ENCODE measurements at regions not wholly inside any gene's neighbourhood (a gene's known extent, or its start where the extent isn't known, plus 50 kb on each side); places are given as distances from the start of the nearest gene placed in this dataset.
A peak's percentile ranks its signal among the peaks of the same experiment; 100 is the strongest.

GRCh38 chr10:69709366-69709941 lies 79.4 kb downstream of the FAM241B start:
- DNase-seq, result no peak
- H3K27ac Mint-ChIP-seq, result no peak overlapping the region
- H3K27me3 Mint-ChIP-seq, result peaks cover 20 to 50% of the 10 kb centered on the region in 2 donors
- no peak for ATAC-seq (replicated peaks)
- H3K4me3 Mint-ChIP-seq, result no peak overlapping the region
- H3K36me3 Mint-ChIP-seq, result no peaks in the 10 kb centered on the region
- no peaks in the 10 kb centered on the region for H3K4me1 Mint-ChIP-seq
- H3K9me3 Mint-ChIP-seq, result peaks cover 2 to 6% of the 10 kb centered on the region in 2 donors

- peaks cover 20 to 55% of the 10 kb centered on the region in 2 donors for H3K27me3 Mint-ChIP-seq
- no peak for DNase-seq
- H3K36me3 Mint-ChIP-seq, result no peaks in the 10 kb centered on the region
- H3K4me1 Mint-ChIP-seq, result no peaks in the 10 kb centered on the region
- no peak overlapping the region for H3K27ac Mint-ChIP-seq
- ATAC-seq (replicated peaks), result no peak
- peaks cover 0 to 5% of the 10 kb centered on the region in 2 donors for H3K9me3 Mint-ChIP-seq
- no peak overlapping the region for H3K4me3 Mint-ChIP-seq
Measured at GRCh38 chr10:69710008-69710888, 80.2 kb downstream of the FAM241B start.

- no peaks in the 10 kb centered on the region for H3K36me3 Mint-ChIP-seq
- ATAC-seq (replicated peaks) (no peak), DNase-seq (no peak)
- no peaks in the 10 kb centered on the region for H3K4me1 Mint-ChIP-seq
- H3K4me3 Mint-ChIP-seq, result no peak overlapping the region
- peaks cover 0 to 2% of the 10 kb centered on the region in 2 donors for H3K9me3 Mint-ChIP-seq
- H3K27me3 Mint-ChIP-seq, result peaks cover 20 to 50% of the 10 kb centered on the region in 2 donors
- H3K27ac Mint-ChIP-seq, result no peak overlapping the region
Measured at GRCh38 chr10:69712342-69712741, 82.3 kb downstream of the FAM241B start.

- Mint-ChIP-seq H3K4me1 (no peaks in the 10 kb centered on the region), H3K27ac (no peak overlapping the region), H3K27me3 (peaks cover 10 to 39% of the 10 kb centered on the region in 2 donors), H3K36me3 (no peaks in the 10 kb centered on the region), H3K9me3 (peaks cover 0 to 2% of the 10 kb centered on the region in 2 donors), H3K4me3 (no peak overlapping the region)
- DNase-seq, result no peak
- ATAC-seq (replicated peaks), result no peak
Measured at GRCh38 chr10:69714572-69714971, 84.5 kb downstream of the FAM241B start.

GRCh38 chr10:69715156-69715898 lies 85.3 kb downstream of the FAM241B start:
- Mint-ChIP-seq H3K36me3 (no peaks in the 10 kb centered on the region), H3K4me1 (no peaks in the 10 kb centered on the region), H3K27me3 (peaks cover 10 to 35% of the 10 kb centered on the region in 2 donors), H3K27ac (no peak overlapping the region), H3K4me3 (no peak overlapping the region), H3K9me3 (peaks cover 0 to 2% of the 10 kb centered on the region in 2 donors)
- ATAC-seq (replicated peaks) (no peak), DNase-seq (no peak)

GRCh38 chr10:69715899-69716606 lies 85.7 kb upstream of the COL13A1 start:
- DNase-seq, result no peak
- H3K27ac Mint-ChIP-seq, result no peak overlapping the region
- peaks cover 5 to 29% of the 10 kb centered on the region in 2 donors for H3K27me3 Mint-ChIP-seq
- H3K4me1 Mint-ChIP-seq, result no peaks in the 10 kb centered on the region
- no peaks in the 10 kb centered on the region for H3K36me3 Mint-ChIP-seq
- H3K9me3 Mint-ChIP-seq, result peaks cover 0 to 2% of the 10 kb centered on the region in 2 donors
- ATAC-seq (replicated peaks), result no peak
- H3K4me3 Mint-ChIP-seq, result no peak overlapping the region

GRCh38 chr10:69716711-69717560 lies 84.8 kb upstream of the COL13A1 start:
- Mint-ChIP-seq H3K4me1 (no peaks in the 10 kb centered on the region), H3K9me3 (peaks cover 5% of the 10 kb centered on the region in 2 donors), H3K4me3 (no peak overlapping the region), H3K27me3 (peaks cover 10 to 23% of the 10 kb centered on the region in 2 donors), H3K27ac (no peak overlapping the region), H3K36me3 (peaks cover 0 to 3% of the 10 kb centered on the region in 2 donors)
- ATAC-seq (replicated peaks) (peak; percentile 31 to 33), DNase-seq (peak; percentile 6)

GRCh38 chr10:69718951-69719350 lies 82.8 kb upstream of the COL13A1 start:
- Mint-ChIP-seq H3K27me3 (peaks cover 9 to 25% of the 10 kb centered on the region in 2 donors), H3K9me3 (peaks cover 3 to 5% of the 10 kb centered on the region in 2 donors), H3K4me1 (no peaks in the 10 kb centered on the region), H3K36me3 (peaks cover 0 to 3% of the 10 kb centered on the region in 2 donors), H3K27ac (no peak overlapping the region), H3K4me3 (no peak overlapping the region)
- DNase-seq (no peak), ATAC-seq (replicated peaks) (no peak)

- Mint-ChIP-seq H3K4me1 (no peaks in the 10 kb centered on the region), H3K27me3 (peaks cover 11 to 20% of the 10 kb centered on the region in 2 donors), H3K9me3 (peaks cover 3 to 5% of the 10 kb centered on the region in 2 donors), H3K27ac (no peak overlapping the region), H3K4me3 (no peak overlapping the region), H3K36me3 (peaks cover 0 to 3% of the 10 kb centered on the region in 2 donors)
- no peak for DNase-seq
- no peak for ATAC-seq (replicated peaks)
Measured at GRCh38 chr10:69721690-69722310, 79.9 kb upstream of the COL13A1 start.

GRCh38 chr10:69723653-69724052 lies 78.1 kb upstream of the COL13A1 start:
- DNase-seq (no peak), ATAC-seq (replicated peaks) (no peak)
- H3K27ac Mint-ChIP-seq, result no peak overlapping the region
- no peak overlapping the region for H3K4me3 Mint-ChIP-seq
- H3K36me3 Mint-ChIP-seq, result peaks cover 0 to 3% of the 10 kb centered on the region in 2 donors
- H3K9me3 Mint-ChIP-seq, result peaks cover 3 to 5% of the 10 kb centered on the region in 2 donors
- H3K27me3 Mint-ChIP-seq, result peaks cover 11 to 18% of the 10 kb centered on the region in 2 donors
- no peaks in the 10 kb centered on the region for H3K4me1 Mint-ChIP-seq

- Mint-ChIP-seq H3K4me3 (no peak overlapping the region), H3K27ac (no peak overlapping the region), H3K27me3 (peaks cover 6 to 13% of the 10 kb centered on the region in 2 donors), H3K4me1 (no peaks in the 10 kb centered on the region), H3K36me3 (no peaks in the 10 kb centered on the region), H3K9me3 (no peaks in the 10 kb centered on the region)
- ATAC-seq (replicated peaks) (no peak), DNase-seq (no peak)
Measured at GRCh38 chr10:69726850-69727249, 74.9 kb upstream of the COL13A1 start.

- H3K27ac Mint-ChIP-seq, result no peak overlapping the region
- ATAC-seq (replicated peaks) (no peak), DNase-seq (no peak)
- no peaks in the 10 kb centered on the region for H3K4me1 Mint-ChIP-seq
- no peak overlapping the region for H3K4me3 Mint-ChIP-seq
- H3K36me3 Mint-ChIP-seq, result no peaks in the 10 kb centered on the region
- peaks cover 5 to 9% of the 10 kb centered on the region in 2 donors for H3K27me3 Mint-ChIP-seq
- H3K9me3 Mint-ChIP-seq, result no peaks in the 10 kb centered on the region
Measured at GRCh38 chr10:69728335-69728870, 73.3 kb upstream of the COL13A1 start.

Data from stimulated activated naive B cell treated with anti-CD40 and anti-IgM and Interleukin-4, amounts not matched to agents 10 μg/mL and 1 μg/mL and 100 μg/mL, for 72 hours (primary cell).